ENCODE measurements at regions not wholly inside any gene's neighbourhood (a gene's known extent, or its start where the extent isn't known, plus 50 kb on each side); places are given as distances from the start of the nearest gene placed in this dataset.
A peak's percentile ranks its signal among the peaks of the same experiment; 100 is the strongest.

GRCh38 chr3:20537234-20537633 is 351.2 kb upstream of the SGO1 start:
- Histone ChIP-seq H3K27me3 (ENCODE audit: control insufficient read depth, insufficient read depth, low read length) (no peaks in the 10 kb centered on the region), H3K36me3 (ENCODE audit: control insufficient read depth, insufficient read depth, low read length) (no peaks in the 10 kb centered on the region), H2AFZ (ENCODE audit: low read length) (no peak overlapping the region), H3K4me2 (ENCODE audit: extremely low read depth, insufficient read depth, low read length) (no peak overlapping the region), H3K4me3 (replicated peaks in 1 of 4; ENCODE audit: control extremely low read depth in 1 of 4, insufficient read depth in 1 of 4, low read depth in 3 of 4, low read length in 4 of 4) (no peak overlapping the region), H3K9ac (ENCODE audit: insufficient read depth, low read length) (no peak overlapping the region), H3K27ac (ENCODE audit: insufficient read depth, low read length) (no peak overlapping the region), H4K20me1 (ENCODE audit: control insufficient read depth, extremely low read depth, insufficient read depth, low read length) (no peaks in the 10 kb centered on the region), H3K9me3 (ENCODE audit: control insufficient read depth, insufficient read depth, low read depth, low read length) (no peaks in the 10 kb centered on the region), H3K4me1 (ENCODE audit: control insufficient read depth, extremely low read depth, insufficient read depth, low read length) (no peaks in the 10 kb centered on the region), H3K79me2 (ENCODE audit: control insufficient read depth, insufficient read depth, low read length) (no peaks in the 10 kb centered on the region)
- no peak for DNase-seq (ENCODE audit: low read depth in 2 of 2)
- TF ChIP-seq EZH2 (IDR thresholded peaks at IDR 0.05; ENCODE audit: low read length, missing control alignments) (no peak), CTCF (conservative IDR thresholded peaks at IDR 0.05 in 1 of 2, IDR thresholded peaks at IDR 0.05 in 1 of 2; ENCODE audit: low read depth in 1 of 2, low read length in 2 of 2) (no peak)

- Histone ChIP-seq H3K79me2 (ENCODE audit: control insufficient read depth, insufficient read depth, low read length) (no peaks in the 10 kb centered on the region), H3K4me3 (replicated peaks in 1 of 4; ENCODE audit: control extremely low read depth in 1 of 4, insufficient read depth in 1 of 4, low read depth in 3 of 4, low read length in 4 of 4) (no peak overlapping the region), H3K27me3 (ENCODE audit: control insufficient read depth, insufficient read depth, low read length) (no peaks in the 10 kb centered on the region), H4K20me1 (ENCODE audit: control insufficient read depth, extremely low read depth, insufficient read depth, low read length) (no peaks in the 10 kb centered on the region), H3K4me2 (ENCODE audit: extremely low read depth, insufficient read depth, low read length) (no peak overlapping the region), H3K36me3 (ENCODE audit: control insufficient read depth, insufficient read depth, low read length) (no peaks in the 10 kb centered on the region), H2AFZ (ENCODE audit: low read length) (no peak overlapping the region), H3K27ac (ENCODE audit: insufficient read depth, low read length) (no peak overlapping the region), H3K9me3 (ENCODE audit: control insufficient read depth, insufficient read depth, low read depth, low read length) (no peaks in the 10 kb centered on the region), H3K4me1 (ENCODE audit: control insufficient read depth, extremely low read depth, insufficient read depth, low read length) (no peaks in the 10 kb centered on the region), H3K9ac (ENCODE audit: insufficient read depth, low read length) (no peak overlapping the region)
- no peak for DNase-seq (ENCODE audit: low read depth in 2 of 2)
- TF ChIP-seq EZH2 (IDR thresholded peaks at IDR 0.05; ENCODE audit: low read length, missing control alignments): no peak
- TF ChIP-seq CTCF (conservative IDR thresholded peaks at IDR 0.05 in 1 of 2, IDR thresholded peaks at IDR 0.05 in 1 of 2; ENCODE audit: low read depth in 1 of 2, low read length in 2 of 2): no peak
Observed at GRCh38 chr3:20529911-20530310, 343.9 kb upstream of the SGO1 start.

GRCh38 chr3:20528180-20528770 is 342.3 kb upstream of the SGO1 start:
- no peak for TF ChIP-seq CTCF (conservative IDR thresholded peaks at IDR 0.05 in 1 of 2, IDR thresholded peaks at IDR 0.05 in 1 of 2; ENCODE audit: low read depth in 1 of 2, low read length in 2 of 2)
- TF ChIP-seq EZH2 (IDR thresholded peaks at IDR 0.05; ENCODE audit: low read length, missing control alignments): no peak
- DNase-seq (ENCODE audit: low read depth in 2 of 2): peak in 1 of 2 donors; percentile 8

More at GRCh38 chr3:20528180-20528770, 342.3 kb upstream of the SGO1 start:
- Histone ChIP-seq H3K36me3 (ENCODE audit: control insufficient read depth, insufficient read depth, low read length) (no peaks in the 10 kb centered on the region), H3K79me2 (ENCODE audit: control insufficient read depth, insufficient read depth, low read length) (no peaks in the 10 kb centered on the region), H3K4me1 (ENCODE audit: control insufficient read depth, extremely low read depth, insufficient read depth, low read length) (no peaks in the 10 kb centered on the region), H3K27me3 (ENCODE audit: control insufficient read depth, insufficient read depth, low read length) (no peaks in the 10 kb centered on the region), H3K9me3 (ENCODE audit: control insufficient read depth, insufficient read depth, low read depth, low read length) (no peaks in the 10 kb centered on the region), H3K4me3 (replicated peaks in 1 of 4; ENCODE audit: control extremely low read depth in 1 of 4, insufficient read depth in 1 of 4, low read depth in 3 of 4, low read length in 4 of 4) (no peak overlapping the region), H3K27ac (ENCODE audit: insufficient read depth, low read length) (no peak overlapping the region), H3K9ac (ENCODE audit: insufficient read depth, low read length) (no peak overlapping the region), H4K20me1 (ENCODE audit: control insufficient read depth, extremely low read depth, insufficient read depth, low read length) (no peaks in the 10 kb centered on the region), H2AFZ (ENCODE audit: low read length) (no peak overlapping the region), H3K4me2 (ENCODE audit: extremely low read depth, insufficient read depth, low read length) (no peak overlapping the region)

Measured in fibroblast of lung (primary cell).